NCI-H1694 (cell line): ENCODE measurements at regions not wholly inside any gene's neighbourhood (a gene's known extent, or its start where the extent isn't known, plus 50 kb on each side); places are given as distances from the start of the nearest gene placed in this dataset.
A peak's percentile ranks its signal among the peaks of the same experiment; 100 is the strongest.
"Not testable (repeated sequence)": the region's sequence is repeated elsewhere in the genome, so short reads cannot be mapped to it uniquely, and the experiment has no call there.

Source experiments
- DNase-seq: peaks from one replicate; lab custom pipeline; 2025; lab: John Stamatoyannopoulos, UW

DNA sequence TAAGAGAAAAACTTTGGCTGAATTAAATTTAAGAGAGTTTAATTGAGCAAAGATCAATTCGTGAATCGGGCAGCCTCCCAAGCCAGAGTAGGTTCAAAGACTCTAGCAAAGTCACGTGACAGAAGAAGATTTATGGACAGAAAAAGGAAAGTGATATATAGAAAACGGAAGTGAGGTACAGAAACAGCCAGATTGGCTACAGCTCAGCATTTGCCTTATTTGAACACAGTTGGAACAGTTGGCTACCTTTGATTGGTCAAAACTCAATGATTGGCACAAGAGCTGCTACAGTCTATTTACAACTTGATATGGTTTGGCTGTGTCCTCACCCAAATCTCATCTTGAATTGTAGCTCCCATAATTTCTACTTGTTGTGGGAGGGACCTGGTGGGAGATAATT, 102.6 kb downstream of the PLG start:
- no peak for DNase-seq

- no peak for DNase-seq
Observed at GRCh38 chr6:160808263-160808662, 106.2 kb downstream of the PLG start.

GRCh38 chr6:160810238-160810637, 108.2 kb downstream of the PLG start:
- DNase-seq, result no peak

DNA sequence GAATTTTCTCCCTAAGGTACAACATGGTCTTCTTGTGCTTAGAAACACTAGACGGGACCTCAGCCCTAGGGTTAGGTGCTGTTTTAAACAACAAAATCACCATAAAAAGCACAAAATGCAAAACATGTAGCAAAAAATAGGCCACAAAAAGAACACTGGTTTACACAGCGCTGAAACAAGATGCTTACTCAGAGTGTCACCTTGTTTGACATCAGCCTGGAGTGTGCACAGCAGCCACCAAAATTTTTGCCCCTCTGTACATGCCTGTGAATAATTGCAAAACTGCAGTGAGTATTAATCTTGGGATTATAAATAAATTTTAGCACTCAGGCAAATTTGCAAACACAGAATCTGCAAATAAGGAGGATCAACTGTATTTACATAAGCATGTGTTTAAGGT, 110.1 kb downstream of the PLG start:
- no peak for DNase-seq

DNA sequence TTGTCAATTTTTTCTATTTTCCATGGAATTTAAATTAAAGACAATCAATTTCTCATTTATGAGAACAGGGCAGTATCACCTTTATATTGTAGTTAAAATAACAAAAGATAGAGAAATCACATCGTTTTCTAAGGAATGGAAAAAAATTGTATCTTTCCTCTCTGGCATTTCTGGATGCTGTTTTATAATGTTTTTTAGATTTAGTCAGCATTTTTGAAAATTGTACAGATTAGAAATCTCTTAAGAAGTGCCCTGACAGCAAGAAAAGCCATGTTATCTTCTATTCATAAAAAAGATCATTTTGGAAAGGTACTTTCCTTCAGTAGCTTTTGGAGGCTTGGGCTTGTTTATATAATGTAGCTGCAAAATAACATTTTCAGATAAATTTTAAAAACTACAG, 116.9 kb downstream of the PLG start:
- DNase-seq, result no peak

- not testable (repeated sequence) for DNase-seq
Observed at GRCh38 chr6:160820661-160821060, 118.6 kb downstream of the PLG start.

GRCh38 chr6:160831739-160832138, 129.7 kb downstream of the PLG start:
- no peak for DNase-seq

- no peak for DNase-seq
Observed at GRCh38 chr6:160832422-160832821, 130.4 kb downstream of the PLG start.

DNA sequence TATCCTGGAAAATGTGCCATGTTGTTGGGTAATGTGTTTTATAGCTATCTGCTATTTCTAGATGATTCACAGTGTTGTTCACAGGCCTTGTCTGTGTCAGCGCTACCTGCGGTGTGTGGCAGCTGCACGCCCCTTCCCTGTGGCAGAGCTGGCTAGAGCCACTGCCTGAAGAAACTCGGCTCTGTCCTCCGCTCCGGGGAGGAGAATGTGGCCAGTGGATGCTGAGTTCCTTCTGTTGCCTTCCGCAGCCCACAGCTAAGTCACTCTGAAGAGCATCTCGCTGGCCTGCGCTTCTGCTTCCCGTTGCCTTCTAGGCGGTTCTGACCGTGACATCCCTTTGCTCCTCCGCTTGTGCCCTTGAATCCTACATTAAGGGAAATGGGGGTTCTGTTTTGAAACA, 135.1 kb downstream of the PLG start:
- no peak for DNase-seq

DNA sequence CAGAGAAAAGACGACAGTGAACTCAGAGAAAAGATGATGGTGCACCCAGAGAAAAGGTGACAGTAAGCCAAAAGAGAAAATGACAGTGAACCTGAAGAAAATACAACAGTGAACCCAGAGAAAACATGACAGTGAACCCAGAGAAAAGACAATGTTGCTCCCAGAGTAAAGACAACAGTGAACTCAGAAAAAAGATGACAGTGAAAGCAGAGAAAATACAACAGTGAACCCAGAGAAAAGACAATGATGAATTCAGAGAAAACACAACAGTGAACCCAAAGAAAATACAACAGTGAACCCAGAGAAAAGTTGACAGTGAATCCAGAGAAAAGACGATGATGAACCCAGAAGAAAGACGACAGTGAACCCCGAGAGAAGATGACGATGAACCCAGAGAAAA, 140.5 kb upstream of the MAP3K4 start:
- DNase-seq, result no peak

DNA sequence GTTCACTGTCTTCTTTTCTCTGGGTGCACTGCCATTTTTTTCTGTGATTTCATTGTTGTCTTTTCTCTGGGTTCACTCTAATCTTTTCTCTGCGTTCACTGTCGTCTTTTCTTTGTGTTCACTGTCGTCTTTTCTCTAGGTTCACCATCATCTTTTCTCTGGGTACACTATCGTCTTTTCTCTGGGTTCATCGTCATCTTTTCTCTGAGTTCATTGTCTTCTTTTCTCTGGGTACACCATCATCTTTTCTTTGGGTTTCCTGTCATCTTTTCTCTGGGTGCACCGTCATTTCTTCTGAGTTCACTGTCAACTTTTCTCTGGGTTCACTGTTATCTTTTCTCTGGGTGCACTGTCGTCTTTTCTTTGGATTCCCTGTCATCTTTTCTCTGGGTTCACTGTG, 137.6 kb upstream of the MAP3K4 start:
- no peak for DNase-seq

GRCh38 chr6:160858886-160859285, 132.7 kb upstream of the MAP3K4 start:
- no peak for DNase-seq

GRCh38 chr6:160859822-160860221, 131.7 kb upstream of the MAP3K4 start:
- no peak for DNase-seq

DNA sequence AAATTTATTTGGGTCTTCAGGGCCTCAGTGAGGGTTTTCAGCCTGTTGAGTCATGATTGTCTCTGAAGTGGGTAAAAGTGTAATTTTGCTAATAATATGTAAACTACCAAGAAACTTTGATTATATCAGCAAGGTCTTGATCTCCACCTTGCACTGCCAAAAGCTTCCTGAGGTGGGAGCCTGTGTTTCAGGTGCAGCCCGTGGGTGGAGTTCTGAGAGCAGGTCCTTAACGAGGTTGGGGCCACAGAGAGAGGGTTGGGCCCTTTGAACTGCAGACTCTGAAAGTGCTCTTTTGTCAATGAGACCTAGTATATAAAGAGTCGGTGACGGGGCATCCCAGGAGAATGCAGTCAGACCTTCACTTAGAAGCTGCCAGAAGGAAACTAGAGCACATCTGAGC, 129.7 kb upstream of the MAP3K4 start:
- DNase-seq, result no peak

- DNase-seq, result no peak
Observed at GRCh38 chr6:160863782-160864181, 127.8 kb upstream of the MAP3K4 start.

- DNase-seq, result no peak
Observed at GRCh38 chr6:160871320-160871719, 120.2 kb upstream of the MAP3K4 start.

GRCh38 chr6:160881148-160881808, 110.3 kb upstream of the MAP3K4 start:
- DNase-seq, result no peak

- no peak for DNase-seq
Observed at GRCh38 chr6:160882006-160882405, 109.6 kb upstream of the MAP3K4 start.

- DNase-seq, result peak; percentile 12
Observed at GRCh38 chr6:160882791-160883279, 108.7 kb upstream of the MAP3K4 start.

DNA sequence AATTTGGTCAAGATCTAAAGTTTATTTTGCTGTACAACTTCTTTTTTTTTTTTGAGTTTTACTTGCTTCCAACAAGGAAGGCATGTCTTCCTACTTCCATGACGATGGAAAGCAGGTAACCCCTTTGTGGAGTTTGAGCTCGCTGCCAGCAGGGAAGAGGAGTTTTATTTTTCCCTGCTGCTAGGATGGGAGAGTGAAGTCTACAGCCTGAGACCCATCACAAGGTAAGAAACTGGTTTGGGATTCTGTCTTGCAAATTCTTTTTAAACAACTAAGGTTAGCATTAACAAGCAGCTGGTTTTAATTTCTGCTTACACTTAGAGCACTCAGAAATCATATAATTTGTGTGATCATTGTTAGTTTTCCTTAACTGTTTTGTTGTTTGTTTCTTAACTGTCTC, 108.0 kb upstream of the MAP3K4 start:
- DNase-seq, result no peak

DNA sequence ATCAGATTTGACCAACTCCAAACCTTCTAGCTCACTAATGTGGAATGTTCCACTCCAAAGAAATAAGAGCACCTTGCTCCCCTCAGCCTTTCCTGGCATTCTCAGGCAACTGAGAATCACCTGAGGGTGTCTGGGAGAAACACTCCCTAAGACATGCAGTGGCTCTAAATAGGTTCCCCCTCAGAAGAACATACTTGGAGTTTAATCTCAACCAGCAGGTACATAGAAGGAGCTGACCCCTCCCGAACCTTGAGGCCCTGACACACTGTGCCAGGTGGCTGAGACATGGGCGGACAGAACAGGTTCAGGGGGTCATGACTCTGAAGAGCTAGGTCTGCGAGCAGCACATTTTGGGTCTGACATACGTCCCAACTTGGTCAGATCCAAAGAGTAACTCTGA, 107.6 kb upstream of the MAP3K4 start:
- DNase-seq, result no peak

- DNase-seq, result not testable (repeated sequence)
Observed at GRCh38 chr6:160889148-160889547, 102.4 kb upstream of the MAP3K4 start.

GRCh38 chr6:160891690-160892089, 99.9 kb upstream of the MAP3K4 start:
- DNase-seq, result no peak

DNA sequence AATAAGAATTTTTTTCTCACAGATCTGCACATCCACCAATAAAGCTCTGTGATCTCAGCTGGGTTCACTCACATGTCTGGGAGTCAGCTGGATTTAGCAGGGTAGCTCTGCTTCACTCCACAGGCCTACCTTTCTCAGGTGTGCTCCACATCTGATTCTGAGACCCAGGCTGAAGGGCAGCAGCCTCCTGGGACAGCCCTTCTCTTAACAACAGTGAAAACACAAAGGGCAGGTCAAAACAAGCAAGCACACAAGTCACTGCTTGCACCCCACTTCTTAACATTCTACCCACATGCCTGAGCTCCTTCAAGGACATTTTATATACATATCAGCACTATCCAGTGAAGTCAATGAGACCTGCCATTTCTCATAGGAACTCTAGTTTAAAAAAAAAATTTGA, 96.0 kb upstream of the MAP3K4 start:
- no peak for DNase-seq
